ENCODE measurements at regions not wholly inside any gene's neighbourhood (a gene's known extent, or its start where the extent isn't known, plus 50 kb on each side); places are given as distances from the start of the nearest gene placed in this dataset.

GRCh38 chr1:98210064-98210463, 289.2 kb upstream of the DPYD start:
- TF ChIP-seq CTCF (conservative IDR thresholded peaks at IDR 0.05; ENCODE audit: low read depth, low read length), result no peak
- no peak for TF ChIP-seq EZH2phosphoT487 (IDR thresholded peaks at IDR 0.05; ENCODE audit: borderline replicate concordance, low read length)
- TF ChIP-seq EZH2 (IDR thresholded peaks at IDR 0.05; ENCODE audit: low read length, unreplicated experiment), result no peak
